ENCODE measurements at regions not wholly inside any gene's neighbourhood (a gene's known extent, or its start where the extent isn't known, plus 50 kb on each side); places are given as distances from the start of the nearest gene placed in this dataset.

GRCh38 chr14:105849933-105850626 is 323.7 kb downstream of the TMEM121 start:
- TF ChIP-seq TCF12 (IDR thresholded peaks at IDR 0.05; ENCODE audit: low read depth) = no peak
- TF ChIP-seq MAX (IDR thresholded peaks at IDR 0.05) = no peak
- TF ChIP-seq TAF1 (IDR thresholded peaks at IDR 0.05; ENCODE audit: low read depth) = no peak
- no peak for TF ChIP-seq ZBTB7A (IDR thresholded peaks at IDR 0.05; ENCODE audit: low read depth)
- TF ChIP-seq RAD21 (IDR thresholded peaks at IDR 0.05; ENCODE audit: low read depth) = no peak
- TF ChIP-seq FOXM1 (IDR thresholded peaks at IDR 0.05; ENCODE audit: borderline replicate concordance, low read depth) = no peak
- no peak for TF ChIP-seq REST (IDR thresholded peaks at IDR 0.05; ENCODE audit: low read depth)
- no peak for TF ChIP-seq USF1 (IDR thresholded peaks at IDR 0.05)
- no peak for TF ChIP-seq EGR1 (IDR thresholded peaks at IDR 0.05)
- TF ChIP-seq CEBPB (IDR thresholded peaks at IDR 0.05) = no peak
- no peak for TF ChIP-seq CREB1 (IDR thresholded peaks at IDR 0.05; ENCODE audit: low read depth)
- no peak for TF ChIP-seq EP300 (IDR thresholded peaks at IDR 0.05; ENCODE audit: borderline replicate concordance)
